DMS79 treated with DMSO at 0.1 percent for 48 hours (cell line): ENCODE measurements at regions not wholly inside any gene's neighbourhood (a gene's known extent, or its start where the extent isn't known, plus 50 kb on each side); places are given as distances from the start of the nearest gene placed in this dataset.
A peak's percentile ranks its signal among the peaks of the same experiment; 100 is the strongest.

Experiments
- DNase-seq: peaks from one replicate; lab custom pipeline; 2025; lab: John Stamatoyannopoulos, UW

DNA sequence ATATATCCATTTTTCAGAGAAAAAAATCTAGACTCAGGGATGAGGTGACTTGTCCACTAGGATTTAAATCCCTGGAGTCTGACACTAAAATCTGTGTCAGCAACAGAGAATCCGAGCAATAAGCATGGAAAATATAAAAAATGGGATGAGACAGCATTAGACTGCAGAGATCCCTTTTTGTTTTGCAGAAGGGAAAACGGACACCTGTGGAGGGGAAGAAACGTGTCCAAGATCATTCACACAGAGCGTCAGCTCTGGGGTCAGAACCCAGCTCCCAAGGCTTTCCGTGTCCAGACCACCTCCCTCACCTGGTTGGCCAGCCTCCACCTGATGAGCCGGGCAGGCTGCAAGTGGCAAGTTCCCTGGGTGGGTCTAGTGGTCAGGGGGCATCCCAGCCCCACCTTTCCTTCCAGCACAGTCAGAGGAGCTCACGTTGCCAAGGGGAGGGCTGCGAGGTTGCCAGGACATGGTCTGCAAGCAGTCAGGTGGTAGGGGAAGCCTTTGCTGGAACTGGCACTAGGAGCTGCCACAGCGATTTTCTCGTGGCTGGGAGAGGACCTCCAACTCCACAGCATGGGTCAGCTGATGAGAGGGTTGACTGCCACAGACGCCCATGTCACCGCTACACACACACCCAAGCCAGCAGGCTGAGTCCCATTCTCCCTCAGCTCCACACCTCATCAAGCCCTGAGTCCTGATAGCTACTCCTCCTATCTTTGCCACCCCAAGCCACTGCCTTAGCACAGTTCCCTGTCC lies 65.9 kb upstream of the CPLX2 start:
- no peak for DNase-seq

DNA sequence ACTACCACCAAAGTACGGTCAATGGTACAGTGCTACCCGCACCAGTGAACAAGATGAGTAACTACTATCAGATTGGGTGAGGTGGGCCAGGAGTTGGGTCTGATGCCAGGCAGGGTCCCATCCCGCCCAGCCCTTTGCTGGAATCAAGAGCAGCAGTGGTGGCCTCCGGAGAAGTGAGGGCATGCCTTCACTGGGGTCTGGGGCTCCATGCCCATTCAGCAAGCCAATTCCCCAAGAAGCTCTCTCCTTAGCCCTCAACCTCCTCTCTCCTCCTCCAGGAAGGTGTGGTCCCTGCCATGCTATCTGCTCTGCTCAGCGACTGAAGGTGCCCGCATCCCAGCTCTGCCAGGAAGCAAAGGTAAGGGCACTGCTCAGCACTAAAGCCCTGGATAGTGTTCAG lies 62.7 kb upstream of the CPLX2 start:
- DNase-seq = no peak

DNA sequence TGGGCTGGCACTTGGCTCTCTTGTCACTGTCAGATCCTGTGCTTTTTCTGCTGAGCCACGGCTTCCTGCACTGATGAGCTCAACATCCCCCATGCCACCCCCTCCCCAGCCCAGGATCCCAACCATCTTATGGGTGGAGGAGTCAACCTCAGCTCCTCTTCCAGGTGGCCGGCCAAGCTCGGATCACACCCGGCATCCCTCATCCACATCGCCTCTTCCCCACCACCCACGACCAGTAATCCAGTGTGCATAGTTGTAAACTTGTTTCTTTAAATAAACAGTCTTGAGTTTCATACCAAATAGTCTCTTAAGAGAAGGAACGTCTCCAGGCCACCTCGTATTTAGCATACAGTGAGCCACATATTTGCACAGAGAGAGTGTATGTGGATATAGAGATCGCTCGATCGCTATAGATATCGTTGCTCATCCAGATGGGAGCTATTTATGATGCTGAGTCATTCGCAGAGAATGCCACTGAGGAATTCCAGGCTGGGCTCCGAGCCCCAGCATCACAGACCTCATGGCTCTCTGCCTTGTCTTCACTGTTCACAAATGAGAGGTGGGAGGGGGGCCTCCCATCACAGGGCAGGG lies 61.8 kb upstream of the CPLX2 start:
- no peak for DNase-seq

DNA sequence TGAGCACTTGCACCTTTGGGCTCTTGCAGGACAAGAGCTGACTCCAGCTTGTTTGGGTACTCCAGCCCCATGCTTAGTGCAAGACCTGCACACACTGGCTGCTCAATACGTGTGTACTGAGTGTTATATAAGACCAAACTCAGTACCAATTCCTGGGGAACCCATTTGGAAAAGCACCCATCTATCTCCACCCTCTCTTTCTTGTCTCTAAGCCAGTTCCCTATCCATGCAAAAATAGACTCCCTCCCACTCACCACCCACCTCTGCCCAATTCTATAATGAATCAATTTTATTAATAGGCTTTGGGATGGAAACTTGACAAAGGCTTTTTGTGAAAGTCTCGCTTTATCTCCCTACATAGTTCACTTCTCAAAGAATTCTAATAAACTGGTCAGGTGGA lies 60.9 kb upstream of the CPLX2 start:
- no peak for DNase-seq

DNA sequence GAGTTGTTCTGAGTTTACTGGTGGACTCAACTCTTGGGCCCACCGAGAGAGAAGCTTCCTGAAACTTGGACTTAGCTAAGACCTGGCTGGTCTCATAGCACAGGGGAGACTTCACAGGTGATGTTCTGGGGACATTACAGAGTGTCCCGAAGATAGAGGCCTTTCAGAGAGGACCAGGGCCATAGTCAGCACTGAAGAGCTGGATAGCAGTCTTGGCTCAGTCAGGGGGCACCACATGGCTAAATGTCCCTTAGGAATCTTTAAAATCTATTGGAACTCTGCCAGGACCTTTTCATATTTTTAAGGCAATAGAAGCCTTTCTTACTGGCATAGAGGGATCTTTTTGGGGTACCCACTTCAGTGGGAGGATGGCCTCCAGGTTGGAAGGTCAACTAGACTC lies 59.8 kb upstream of the CPLX2 start:
- no peak for DNase-seq

DNA sequence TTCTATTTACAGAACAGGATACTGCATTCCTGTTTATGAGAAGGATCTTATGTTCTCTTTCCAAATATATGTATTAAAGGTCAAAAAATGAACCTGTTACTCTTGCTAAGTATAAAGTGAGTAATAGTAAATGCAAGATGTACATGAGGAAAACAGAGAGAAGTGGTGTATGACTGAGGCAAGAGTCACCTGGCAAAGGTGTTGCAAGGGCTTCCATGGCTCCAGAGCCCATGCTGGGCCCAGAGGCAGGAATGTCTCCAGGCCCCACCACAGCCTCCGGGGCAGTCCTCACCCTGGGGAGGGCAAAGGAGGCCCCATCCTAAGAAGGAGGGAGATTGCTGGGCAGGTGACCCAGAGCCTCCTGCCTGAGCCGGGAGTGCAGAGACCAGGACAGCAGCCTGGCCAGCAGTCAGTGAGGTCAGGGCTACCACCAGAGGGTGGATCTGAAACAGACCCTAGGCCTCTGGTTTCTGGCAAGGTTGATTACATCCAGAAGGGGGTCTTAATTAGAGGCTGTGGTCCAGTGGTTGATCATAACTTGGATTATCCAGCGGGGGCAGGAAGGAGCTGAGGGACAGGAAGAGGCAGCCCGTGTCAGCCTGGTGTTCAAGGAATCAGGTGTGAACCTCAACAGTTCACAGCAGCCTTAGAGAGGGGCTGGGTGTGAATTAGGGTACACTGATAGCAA lies 57.3 kb upstream of the CPLX2 start:
- DNase-seq = no peak

DNA sequence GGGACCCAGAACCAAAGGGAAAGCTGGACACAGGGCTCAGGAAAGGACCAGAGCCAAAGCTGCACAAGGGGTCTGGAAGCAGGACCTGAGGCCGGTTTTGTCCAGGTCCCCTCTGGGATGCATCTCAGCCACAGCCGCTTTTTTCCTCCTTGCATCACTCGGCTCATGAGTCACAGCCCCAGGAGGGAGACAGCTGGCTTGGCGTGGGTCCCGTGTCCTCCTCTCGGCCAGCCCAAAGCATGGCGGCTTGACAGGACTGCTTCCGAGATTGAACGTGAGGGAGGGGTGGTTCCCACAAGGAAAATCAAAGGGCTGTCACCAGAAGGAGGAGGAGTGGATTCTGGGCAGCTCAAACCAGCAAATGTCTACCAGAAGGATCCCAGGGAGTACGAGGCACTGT lies 56.7 kb upstream of the CPLX2 start:
- no peak for DNase-seq

DNA sequence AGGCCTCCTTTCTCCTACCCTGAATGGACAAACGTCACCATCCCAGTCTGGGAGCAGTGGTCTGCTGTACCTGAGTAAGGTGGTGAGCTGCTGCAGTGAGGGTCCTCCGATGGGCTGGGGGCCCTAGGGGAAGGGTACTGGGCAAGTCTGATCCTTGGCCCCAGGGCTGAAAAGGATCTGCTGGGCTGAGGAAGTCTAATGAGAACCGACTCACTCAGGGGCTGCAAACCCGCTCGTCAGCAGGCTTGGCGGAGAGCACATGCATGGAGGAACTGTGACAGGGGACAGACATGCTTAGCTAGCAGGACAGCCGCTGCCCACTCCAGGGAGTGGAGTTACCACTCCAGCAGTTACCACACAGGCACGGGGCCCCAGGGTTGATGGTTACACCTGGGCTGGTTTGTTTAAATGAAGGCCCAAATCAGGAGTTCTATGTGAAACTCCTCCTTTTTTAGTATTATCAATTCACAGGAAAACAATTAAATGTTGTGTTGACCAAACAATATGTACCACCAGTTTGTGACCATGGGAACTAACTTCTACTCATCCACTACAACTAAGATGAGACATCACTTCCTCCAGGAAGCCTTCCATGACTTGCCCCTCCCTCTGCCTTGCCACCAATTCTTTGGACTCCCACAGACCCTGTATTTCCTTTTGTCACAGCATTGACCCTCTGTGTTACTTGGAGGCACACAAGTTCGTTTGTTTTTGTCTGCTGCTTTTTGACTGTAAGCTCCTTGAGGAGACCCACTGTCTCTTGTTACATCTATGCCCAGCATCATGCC lies 56.1 kb upstream of the CPLX2 start:
- DNase-seq = no peak

DNA sequence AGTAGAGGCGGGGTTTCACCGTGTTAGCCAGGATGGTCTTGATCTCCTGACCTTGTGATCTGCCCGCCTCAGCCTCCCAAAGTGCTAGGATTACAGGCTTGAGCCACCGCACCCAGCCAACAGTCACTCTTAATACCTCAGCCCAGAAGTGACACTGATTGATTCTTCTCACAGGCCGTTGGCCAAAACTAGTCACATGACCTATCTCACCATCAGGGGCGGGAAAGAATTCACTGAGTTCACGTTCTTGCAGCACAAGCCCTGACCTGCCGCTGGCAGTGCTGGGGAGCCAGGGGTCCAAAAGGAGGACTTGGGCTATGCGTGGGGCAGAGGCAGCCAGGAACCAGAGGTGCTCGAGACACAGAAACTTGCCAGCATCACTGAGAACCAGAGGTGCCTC lies 55.0 kb upstream of the CPLX2 start:
- DNase-seq = no peak

DNA sequence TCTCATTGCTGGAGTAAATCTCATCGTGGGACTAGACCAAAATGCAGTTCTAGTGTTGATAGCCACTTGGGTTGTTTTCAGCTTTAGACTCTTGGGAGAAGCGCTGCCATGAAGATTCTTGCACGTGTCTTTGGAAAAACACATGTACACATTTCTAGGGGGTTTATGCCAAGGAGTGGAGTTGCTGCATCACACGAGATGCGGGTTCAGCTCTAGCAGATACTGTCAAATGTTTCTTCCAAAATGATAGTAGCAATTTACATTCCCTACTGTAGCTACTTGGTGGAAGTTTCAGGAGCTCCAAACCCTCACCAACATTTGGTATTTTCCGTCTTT lies 52.3 kb upstream of the CPLX2 start:
- DNase-seq = no peak

DNA sequence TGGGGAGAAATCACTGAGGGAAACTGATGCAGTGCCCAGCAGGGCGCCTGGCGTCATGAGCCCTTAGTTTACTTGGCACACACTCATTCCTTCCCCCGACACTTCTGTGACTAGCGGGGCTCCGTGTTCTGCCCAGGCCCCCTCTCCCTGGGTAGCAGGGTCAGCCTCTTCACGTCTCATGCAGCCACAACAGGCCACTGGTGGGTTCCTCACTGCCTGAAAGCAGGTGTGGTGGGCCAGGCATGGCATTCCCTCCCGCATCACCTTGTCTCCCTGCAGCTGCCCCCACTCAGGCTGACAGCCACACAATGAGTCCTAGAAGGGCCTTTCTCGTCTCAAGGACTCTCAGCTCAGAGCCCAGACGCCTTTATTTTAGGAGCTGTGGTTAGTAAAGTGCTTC lies 51.1 kb upstream of the CPLX2 start:
- DNase-seq = peak; percentile 74
